ENCODE measurements at regions not wholly inside any gene's neighbourhood (a gene's known extent, or its start where the extent isn't known, plus 50 kb on each side); places are given as distances from the start of the nearest gene placed in this dataset.

- TF ChIP-seq CTCF (IDR thresholded peaks at IDR 0.05): no peak
Observed at GRCh38 chrY:19590235-19590634, 154.3 kb downstream of the KDM5D start.

- TF ChIP-seq CTCF (IDR thresholded peaks at IDR 0.05): no peak
Observed at GRCh38 chrY:19589664-19590063, 154.9 kb downstream of the KDM5D start.

GRCh38 chrY:19587311-19587710 is 157.2 kb downstream of the KDM5D start:
- no peak for TF ChIP-seq CTCF (IDR thresholded peaks at IDR 0.05)

- TF ChIP-seq CTCF (IDR thresholded peaks at IDR 0.05): no peak
Observed at GRCh38 chrY:19578281-19578874, 166.1 kb downstream of the KDM5D start.

GRCh38 chrY:19577250-19577649 is 167.3 kb downstream of the KDM5D start:
- no peak for TF ChIP-seq CTCF (IDR thresholded peaks at IDR 0.05)

- no peak for TF ChIP-seq CTCF (IDR thresholded peaks at IDR 0.05)
Observed at GRCh38 chrY:19574939-19575338, 169.6 kb downstream of the KDM5D start.

GRCh38 chrY:19573646-19574045 is 170.9 kb downstream of the KDM5D start:
- TF ChIP-seq CTCF (IDR thresholded peaks at IDR 0.05): no peak

GRCh38 chrY:19570999-19571398 is 173.5 kb downstream of the KDM5D start:
- TF ChIP-seq CTCF (IDR thresholded peaks at IDR 0.05): no peak
